HG02970 (cell line): ENCODE measurements at regions not wholly inside any gene's neighbourhood (a gene's known extent, or its start where the extent isn't known, plus 50 kb on each side); places are given as distances from the start of the nearest gene placed in this dataset.

ENCODE experiments used
- ATAC-seq: cut with Tn5 transposase; IDR thresholded peaks from one replicate; pipeline ENCODE4 v1.9.1; 2021; ENCODE audit warnings: mild to moderate bottlenecking, moderate library complexity, moderate number of reproducible peaks; ENCODE audit not compliant: unreplicated experiment, low FRiP score

GRCh38 chrX:129188231-129188630 lies 335.1 kb downstream of the SMARCA1 start:
- no peak for ATAC-seq

GRCh38 chrX:129176710-129177109 lies 346.6 kb downstream of the SMARCA1 start:
- no peak for ATAC-seq

- ATAC-seq, result no peak
Observed at GRCh38 chrX:129161108-129161507, 362.2 kb downstream of the SMARCA1 start.

- no peak for ATAC-seq
Observed at GRCh38 chrX:129158505-129158904, 364.8 kb downstream of the SMARCA1 start.

GRCh38 chrX:129145840-129146272 lies 377.4 kb downstream of the SMARCA1 start:
- no peak for ATAC-seq

- no peak for ATAC-seq
Observed at GRCh38 chrX:129145385-129145784, 377.9 kb downstream of the SMARCA1 start.

GRCh38 chrX:129144172-129145038 lies 378.9 kb downstream of the SMARCA1 start:
- ATAC-seq, result no peak

GRCh38 chrX:129139837-129140598 lies 383.3 kb downstream of the SMARCA1 start:
- no peak for ATAC-seq

GRCh38 chrX:129125122-129125914 lies 398.0 kb downstream of the SMARCA1 start:
- ATAC-seq, result no peak

- no peak for ATAC-seq
Observed at GRCh38 chrX:129123795-129124194, 399.5 kb downstream of the SMARCA1 start.

- no peak for ATAC-seq
Observed at GRCh38 chrX:129116676-129117470, 406.4 kb downstream of the SMARCA1 start.

- no peak for ATAC-seq
Observed at GRCh38 chrX:129115935-129116334, 407.4 kb downstream of the SMARCA1 start.

- peak; percentile 75 for ATAC-seq
Observed at GRCh38 chrX:129115104-129115503, 408.2 kb downstream of the SMARCA1 start.

- no peak for ATAC-seq
Observed at GRCh38 chrX:129111081-129111798, 412.1 kb downstream of the SMARCA1 start.

GRCh38 chrX:129108936-129109335 lies 414.4 kb downstream of the SMARCA1 start:
- no peak for ATAC-seq

- ATAC-seq, result no peak
Observed at GRCh38 chrX:129099207-129099606, 424.1 kb downstream of the SMARCA1 start.

GRCh38 chrX:129097668-129098067 lies 425.6 kb downstream of the SMARCA1 start:
- no peak for ATAC-seq

- ATAC-seq, result no peak
Observed at GRCh38 chrX:129093706-129094105, 429.6 kb downstream of the SMARCA1 start.

- no peak for ATAC-seq
Observed at GRCh38 chrX:129092757-129093156, 430.5 kb downstream of the SMARCA1 start.
